GM21367 (cell line): ENCODE measurements at regions not wholly inside any gene's neighbourhood (a gene's known extent, or its start where the extent isn't known, plus 50 kb on each side); places are given as distances from the start of the nearest gene placed in this dataset.

Experiments
- ATAC-seq: cut with Tn5 transposase; IDR thresholded peaks from one replicate; pipeline ENCODE4 v1.9.1; 2021; ENCODE audit not compliant: unreplicated experiment

GRCh38 chr10:89879121-89879520 lies 177.7 kb downstream of the KIF20B start:
- no peak for ATAC-seq

GRCh38 chr10:89887406-89887805 lies 186.0 kb downstream of the KIF20B start:
- peak; percentile 40 for ATAC-seq

- no peak for ATAC-seq
Measured at GRCh38 chr10:89887830-89888229, 186.4 kb downstream of the KIF20B start.

- peak; percentile 39 for ATAC-seq
Measured at GRCh38 chr10:89888321-89889070, 187.1 kb downstream of the KIF20B start.

- no peak for ATAC-seq
Measured at GRCh38 chr10:89889606-89890005, 188.2 kb downstream of the KIF20B start.

- no peak for ATAC-seq
Measured at GRCh38 chr10:89891006-89891535, 189.7 kb downstream of the KIF20B start.

DNA sequence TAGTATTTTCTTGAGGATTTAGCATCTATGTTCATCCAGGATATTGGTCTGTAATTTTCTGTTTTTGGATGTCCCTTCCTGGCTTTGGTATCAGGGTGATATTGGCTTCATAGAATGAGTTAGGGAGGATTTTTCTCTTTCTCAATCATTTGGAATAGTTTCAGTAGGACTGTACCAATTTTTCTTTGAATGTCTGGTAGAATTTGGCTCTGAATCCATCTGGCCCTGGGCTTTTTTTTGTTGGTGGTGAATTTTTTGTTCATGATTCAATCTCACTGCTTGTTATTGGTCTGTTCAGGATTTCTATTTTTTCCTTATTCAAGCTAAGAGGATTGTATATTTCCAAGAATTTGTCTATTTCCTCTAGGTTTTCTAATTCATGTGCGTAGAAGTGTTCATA lies 192.7 kb downstream of the KIF20B start:
- no peak for ATAC-seq

DNA sequence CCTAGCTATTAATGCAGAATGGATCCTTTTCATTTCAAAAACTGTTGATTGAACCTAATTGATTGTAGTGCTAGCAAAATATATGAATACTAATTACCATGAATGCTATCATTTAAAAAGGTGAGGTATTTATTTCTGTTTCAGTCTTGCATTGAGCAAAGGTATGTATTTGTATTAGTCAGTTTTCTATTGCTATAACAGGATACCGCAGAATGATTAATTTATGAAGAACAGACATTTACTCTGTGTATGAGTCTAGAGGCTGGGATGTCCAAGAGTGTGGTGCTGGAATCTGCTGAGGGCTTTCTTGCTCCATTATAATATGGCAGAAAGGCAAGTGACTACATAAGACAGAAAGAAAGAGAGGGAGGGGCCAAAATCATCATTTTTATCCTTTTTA lies 199.2 kb downstream of the KIF20B start:
- ATAC-seq: no peak

- no peak for ATAC-seq
Measured at GRCh38 chr10:89901895-89902294, 200.5 kb downstream of the KIF20B start.

DNA sequence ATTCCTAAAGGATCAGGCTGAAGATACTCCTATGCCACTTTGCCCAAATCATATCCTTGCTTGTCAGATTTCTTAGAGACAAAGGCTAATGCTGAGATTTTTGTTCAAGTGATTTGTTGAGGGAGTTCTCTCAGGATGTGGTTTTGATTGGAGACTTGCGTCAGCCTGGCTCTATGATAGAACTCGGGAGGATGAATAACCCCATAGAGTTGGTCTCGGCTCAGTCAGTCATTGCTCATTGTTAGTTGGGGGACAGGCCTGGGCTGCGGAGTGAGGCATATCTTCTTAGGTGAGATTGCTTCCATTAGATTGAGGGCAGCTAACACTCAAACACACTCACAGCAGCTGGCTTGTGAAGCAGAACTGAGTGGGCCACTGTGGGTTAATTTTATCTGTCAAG lies 203.4 kb downstream of the KIF20B start:
- ATAC-seq: no peak

DNA sequence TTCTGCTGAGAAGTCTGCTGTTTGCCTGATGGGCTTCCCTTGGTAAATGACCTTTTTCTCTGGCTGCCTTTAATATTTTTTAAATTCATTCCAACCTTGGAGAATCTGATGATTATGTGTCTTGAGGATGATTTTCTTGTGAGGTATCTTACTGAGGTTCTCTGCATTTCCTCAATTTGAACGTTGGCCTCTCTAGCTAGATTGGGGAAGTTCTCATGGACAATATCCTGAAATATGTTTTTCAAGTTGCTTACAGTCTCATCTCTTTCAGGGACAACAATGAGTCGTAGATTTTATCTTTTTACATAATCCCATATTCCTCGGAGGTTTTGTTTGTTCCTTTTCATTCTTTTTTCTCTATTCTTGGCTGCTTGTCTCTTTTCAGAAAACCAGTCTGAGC lies 208.4 kb downstream of the KIF20B start:
- no peak for ATAC-seq

DNA sequence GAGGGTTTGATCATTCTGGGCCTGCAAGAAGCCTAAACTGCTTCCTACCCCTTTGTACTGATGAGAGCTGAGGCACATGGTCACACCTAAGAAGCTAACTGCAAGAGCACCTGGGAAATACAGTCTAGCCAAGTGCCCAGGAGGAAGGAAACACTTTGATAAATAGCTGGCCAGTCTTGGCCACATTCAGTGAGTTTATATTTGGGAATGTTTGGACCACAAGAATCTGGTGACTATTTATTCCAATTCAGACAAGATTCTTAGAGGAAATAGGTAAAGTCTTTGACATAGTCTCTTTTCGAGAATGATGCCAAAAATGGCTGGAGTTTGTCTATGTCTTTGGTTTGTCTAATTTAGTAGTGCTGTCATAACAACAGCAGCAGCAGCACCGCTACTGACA lies 213.6 kb downstream of the KIF20B start:
- no peak for ATAC-seq

DNA sequence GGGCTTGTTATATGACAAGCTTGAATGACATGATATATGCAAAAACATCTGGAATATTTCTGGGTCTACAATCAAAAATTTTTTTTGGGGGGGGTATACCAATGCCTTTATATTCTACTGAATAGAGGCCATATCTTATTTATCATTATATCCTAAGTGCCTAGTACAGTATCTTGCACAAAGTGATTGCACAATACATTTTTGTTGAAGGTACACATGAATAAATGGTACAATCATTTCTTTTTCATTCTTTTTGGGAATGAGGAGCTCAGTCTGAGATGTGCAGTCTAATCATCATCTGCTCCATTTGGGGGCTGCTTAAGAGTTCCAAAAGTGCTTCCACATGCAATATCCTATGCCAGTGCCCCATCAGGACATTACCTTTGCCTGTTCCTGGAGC lies 214.6 kb downstream of the KIF20B start:
- ATAC-seq: no peak

- no peak for ATAC-seq
Measured at GRCh38 chr10:89916468-89917215, 215.3 kb downstream of the KIF20B start.

GRCh38 chr10:89921403-89921802 lies 220.0 kb downstream of the KIF20B start:
- no peak for ATAC-seq

DNA sequence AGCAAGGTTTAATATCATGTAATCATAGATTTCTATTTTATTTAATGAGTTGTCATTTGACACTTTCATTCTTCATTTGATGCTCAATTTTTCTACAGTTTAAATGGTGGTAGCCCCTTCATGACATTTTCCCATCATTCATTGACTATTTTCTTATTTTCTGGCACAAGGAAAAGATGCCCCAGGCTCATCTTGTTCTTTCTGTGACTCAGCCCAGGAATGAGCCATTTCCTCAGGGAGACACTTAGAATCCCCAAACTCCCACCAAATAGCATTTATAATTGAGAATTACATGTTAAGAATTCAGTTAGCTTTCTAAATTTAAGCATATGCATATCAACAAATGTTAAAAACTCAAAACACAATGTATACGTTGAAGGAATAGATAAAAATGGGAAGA lies 222.3 kb downstream of the KIF20B start:
- ATAC-seq: no peak

DNA sequence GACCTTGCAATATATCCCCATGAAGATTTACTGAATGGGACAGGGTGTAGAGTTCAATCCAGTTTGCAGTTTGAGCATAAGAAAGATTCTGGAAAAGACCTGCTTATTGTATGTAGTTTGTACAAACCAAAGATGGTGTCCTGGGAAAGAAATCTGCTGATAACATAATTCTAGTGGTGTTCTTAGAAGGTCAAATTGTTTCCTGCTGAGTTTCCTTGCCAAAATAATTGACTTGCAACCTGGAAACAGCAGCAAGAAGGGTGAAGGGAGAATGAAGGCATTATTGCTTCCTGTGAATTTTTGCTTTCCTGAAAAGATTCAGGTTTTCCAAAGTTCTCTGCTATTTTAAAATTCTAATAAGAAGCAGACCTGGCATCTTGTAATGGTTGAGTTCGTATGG lies 222.9 kb downstream of the KIF20B start:
- no peak for ATAC-seq

- no peak for ATAC-seq
Measured at GRCh38 chr10:89926736-89927135, 225.3 kb downstream of the KIF20B start.

- no peak for ATAC-seq
Measured at GRCh38 chr10:89929282-89930026, 228.1 kb downstream of the KIF20B start.

GRCh38 chr10:89937494-89937893 lies 236.1 kb downstream of the KIF20B start:
- ATAC-seq: no peak

- no peak for ATAC-seq
Measured at GRCh38 chr10:89940076-89940475, 238.7 kb downstream of the KIF20B start.

DNA sequence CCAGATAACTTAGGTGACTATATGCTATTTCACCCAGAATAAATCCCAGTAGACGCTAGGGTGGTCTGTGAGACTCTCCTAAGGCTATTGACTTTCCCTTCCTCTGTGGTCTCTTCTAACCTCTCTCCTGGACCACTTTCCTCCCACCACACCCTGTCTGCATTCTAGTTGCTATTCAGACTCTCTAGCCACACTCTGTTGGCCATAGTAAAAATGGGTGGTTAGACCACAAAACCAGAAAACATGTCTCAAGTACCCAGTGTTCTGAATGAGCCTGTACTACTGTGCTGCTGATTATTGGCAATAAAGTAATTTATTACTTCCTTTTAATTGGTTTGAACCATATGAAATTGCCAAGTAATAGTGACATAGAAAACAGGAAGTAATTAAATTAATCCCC lies 240.8 kb downstream of the KIF20B start:
- ATAC-seq: no peak
